HG03280 (cell line): ENCODE measurements at regions not wholly inside any gene's neighbourhood (a gene's known extent, or its start where the extent isn't known, plus 50 kb on each side); places are given as distances from the start of the nearest gene placed in this dataset.

Experiments used
- ATAC-seq: cut with Tn5 transposase; IDR thresholded peaks from one replicate; pipeline ENCODE4 v1.9.1; 2021; ENCODE audit warnings: mild to moderate bottlenecking, moderate library complexity; ENCODE audit not compliant: unreplicated experiment

DNA sequence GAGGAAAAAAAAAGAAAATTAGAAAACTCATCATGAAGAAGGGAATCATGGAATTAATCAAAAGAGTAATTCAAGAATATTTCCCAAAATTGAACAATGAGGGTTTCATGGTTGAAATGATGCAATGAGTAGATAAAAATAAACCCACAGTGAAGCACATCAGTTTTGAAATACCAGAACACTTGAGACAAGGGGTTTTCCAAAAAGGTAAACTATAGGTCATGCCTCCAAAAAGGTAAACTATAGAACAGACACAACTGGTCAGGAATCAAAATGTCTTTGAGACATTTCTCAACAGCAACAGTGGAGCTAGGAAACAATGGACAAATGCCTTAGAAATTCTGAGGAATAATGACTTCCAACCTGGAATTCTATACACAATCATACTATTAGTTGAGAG is 60.2 kb upstream of the PCSK5 start:
- no peak for ATAC-seq

DNA sequence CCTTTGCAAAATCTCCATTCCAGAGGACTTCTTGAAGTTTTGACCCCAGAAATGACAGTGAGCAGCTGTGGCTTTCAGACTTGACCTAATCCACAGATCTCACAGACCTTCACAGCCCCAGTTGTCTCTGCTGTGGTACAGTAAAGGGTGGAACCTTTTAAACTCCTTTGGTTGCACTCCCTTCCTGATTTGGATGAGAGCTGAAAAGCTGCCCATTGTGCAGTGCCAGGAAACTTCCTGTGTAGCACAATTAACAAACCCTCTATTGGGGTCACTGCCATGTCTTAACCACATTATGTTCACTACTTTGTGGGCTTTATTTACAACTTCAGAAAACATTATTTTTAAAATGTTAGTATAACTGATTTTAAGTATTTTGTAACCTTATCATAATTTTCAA is 56.7 kb upstream of the PCSK5 start:
- ATAC-seq: no peak

DNA sequence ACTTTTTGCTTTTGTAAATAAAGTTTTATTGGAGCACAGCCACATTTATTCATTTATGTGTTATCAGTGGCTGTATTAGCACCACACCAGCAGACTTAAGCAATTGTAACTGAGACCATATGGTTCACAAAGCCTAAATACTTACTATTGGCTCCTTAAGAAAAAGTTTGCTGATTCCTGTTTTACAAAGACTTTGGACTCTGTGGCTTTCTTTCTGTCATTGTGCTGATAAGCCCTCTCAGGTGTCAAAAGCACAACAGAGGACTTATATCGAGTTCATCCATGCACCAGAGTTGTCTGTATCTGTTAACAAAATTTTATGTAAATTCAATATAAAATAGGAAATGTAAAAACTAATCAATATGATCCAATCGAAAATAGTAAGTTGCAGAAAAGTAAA is 55.6 kb upstream of the PCSK5 start:
- ATAC-seq: no peak
